HepG2 (cell line): ENCODE measurements at regions not wholly inside any gene's neighbourhood (a gene's known extent, or its start where the extent isn't known, plus 50 kb on each side); places are given as distances from the start of the nearest gene placed in this dataset.
"Not testable (repeated sequence)": the region's sequence is repeated elsewhere in the genome, so short reads cannot be mapped to it uniquely, and the experiment has no call there.

Experiments
- ATAC-seq: fragments of 200-7000 bp; cut with Tn5 transposase; 3 replicates; pipeline ENCODE4 v1.9.1; 2020; ENCODE audit warnings: mild to moderate bottlenecking, moderate library complexity
- BruUV-seq: library from RNA; stranded (reverse); fragments of 400-500 nt; replicated peaks from 2 replicates; lab custom pipeline; 2021; lab: Mats Ljungman, UMichigan
- CTCF ChIA-PET: fragments of 300-600 bp; formaldehyde crosslinking; extraction: SDS; loops from one replicate; lab custom pipeline; 2021; ENCODE audit warnings: low total read pairs, inconsistent platforms, low intra/inter-chr PET ratio; lab: Yijun Ruan, JAX
- POLR2A ChIA-PET: fragments of 350-600 bp; sonication (Branson Sonifier 250); formaldehyde crosslinking; loops from one replicate; lab custom pipeline; 2020; ENCODE audit warnings: antibody characterized with exemption, inconsistent platforms; lab: Yijun Ruan, JAX
- DNase-seq: peaks from one replicate; pipeline ENCODE4 v3.0.0-alpha.2; 2015; ENCODE audit warnings: low spot score
- FAIRE-seq: peaks from 3 replicates; lab custom pipeline; 2011; peaks lifted over from hg19 to GRCh38; lab: Jason Lieb, UNC
- H2AFZ ChIP-seq: one replicate; pipeline ENCODE4 v1.6.1; 2011; ENCODE audit warnings: low read length, inconsistent platforms
- H3K27ac ChIP-seq: fragments of 300-600 bp; 3 replicates; pipeline ENCODE4 v1.8.0; 2011; ENCODE audit warnings: mixed run types, mild to moderate bottlenecking, mixed read lengths, low read length, inconsistent platforms; ENCODE audit not compliant: insufficient read depth; ENCODE audit errors: extremely low read length
- H3K27me3 ChIP-seq, 2 experiments: fragments of 200-600 bp in 1 of 2; 2 replicates in 1 of 2; 3 replicates in 1 of 2; pipeline versions ENCODE4 v1.6.0 to v1.8.0; 2011; ENCODE audit warnings: low read length in 2 of 2, mild to moderate bottlenecking in 2 of 2, moderate library complexity in 2 of 2, inconsistent platforms in 1 of 2; ENCODE audit not compliant: insufficient read depth in 2 of 2, control insufficient read depth in 1 of 2
- H3K36me3 ChIP-seq, 2 experiments: fragments of 200-600 bp in 1 of 2; replicated peaks in 1 of 2; 2 replicates in 1 of 2; 3 replicates in 1 of 2; pipeline versions ENCODE4 v1.5.1 to v1.8.0; 2011; ENCODE audit warnings: low read length in 2 of 2, inconsistent platforms in 1 of 2; ENCODE audit not compliant: insufficient read depth in 2 of 2, control insufficient read depth in 1 of 2
- H3K4me1 ChIP-seq: 2 replicates; pipeline ENCODE4 v1.5.1; 2012; ENCODE audit warnings: low read length, inconsistent platforms; ENCODE audit not compliant: insufficient read depth
- H3K4me2 ChIP-seq: 2 replicates; pipeline ENCODE4 v1.6.0; 2011; ENCODE audit warnings: low read depth, low read length, inconsistent platforms
- H3K4me3 ChIP-seq, 3 experiments: fragments of 200-600 bp in 1 of 3; sonication (generic), shearing (Covaris generic) in 1 of 3; replicated peaks in 1 of 3; 2 replicates each; pipeline ENCODE4 v1.5.1; 2011 to 2016; ENCODE audit warnings: low read length in 3 of 3, inconsistent platforms in 2 of 3, low read depth in 2 of 3, mild to moderate bottlenecking in 2 of 3, control low read depth in 1 of 3, mixed read lengths in 1 of 3; ENCODE audit not compliant: insufficient read depth in 1 of 3
- H3K79me2 ChIP-seq: one replicate; pipeline ENCODE4 v1.6.1; 2011; ENCODE audit warnings: low read length, inconsistent platforms; ENCODE audit not compliant: insufficient read depth
- H3K9ac ChIP-seq: 2 replicates; pipeline ENCODE4 v1.6.0; 2011; ENCODE audit warnings: mild to moderate bottlenecking, low read depth, low read length, inconsistent platforms; ENCODE audit not compliant: insufficient read depth
- H3K9me3 ChIP-seq: 2 replicates; pipeline ENCODE4 v1.5.1; 2012; ENCODE audit warnings: mild to moderate bottlenecking, low read length
- H4K20me1 ChIP-seq: 2 replicates; pipeline ENCODE4 v1.6.0; 2011; ENCODE audit warnings: inconsistent platforms, mild to moderate bottlenecking, low read length, moderate library complexity; ENCODE audit not compliant: insufficient read depth
- AHR ChIP-seq: IDR thresholded peaks from 2 replicates; pipeline ENCODE4 v1.6.1; 2018; ENCODE audit warnings: missing genetic modification reagents, missing compliant biosample characterization
- CBX5 ChIP-seq: sonication (generic); formaldehyde crosslinking; IDR thresholded peaks from 2 replicates; pipeline ENCODE4 v1.4.0; 2020; ENCODE audit warnings: missing genetic modification reagents, borderline replicate concordance
- GABPB1 ChIP-seq: IDR thresholded peaks from 2 replicates; pipeline ENCODE4 v1.6.1; 2016; ENCODE audit warnings: mild to moderate bottlenecking, missing genetic modification reagents, moderate library complexity, missing compliant biosample characterization
- HOXA3 ChIP-seq: sonication (generic); formaldehyde crosslinking; IDR thresholded peaks from 2 replicates; pipeline ENCODE4 v1.5.0; 2020; ENCODE audit warnings: missing genetic modification reagents
- MATR3 ChIP-seq: sonication (generic); formaldehyde crosslinking; IDR thresholded peaks from 2 replicates; pipeline ENCODE4 v1.4.0; 2020; ENCODE audit warnings: missing genetic modification reagents
- RXRA ChIP-seq: sonication (generic); formaldehyde crosslinking; IDR thresholded peaks from 2 replicates; pipeline ENCODE4 v1.5.1; 2020; ENCODE audit warnings: missing genetic modification reagents
- ZNF768 ChIP-seq: sonication (generic); formaldehyde crosslinking; IDR thresholded peaks from 2 replicates; pipeline ENCODE4 v1.4.0; 2020; ENCODE audit warnings: missing genetic modification reagents
- whole genome bisulfite sequencing: methylation state at CpG from one replicate; pipeline ENCODE4 v1.1.6; 2017; ENCODE audit warnings: low lambda C conversion rate; 5-methylcytosine and 5-hydroxymethylcytosine counted together
- in situ Hi-C: cut with HindIII; loops from 2 replicates; pipeline ENCODE4 v1.10.0; 2017; ENCODE audit warnings: low pct_unique_long_range_greater_than_20kb; ENCODE audit not compliant: extremely low pct_ligation_motif_present
- intact Hi-C: fragments of 100-400 bp; cut with micrococcal nuclease; formaldehyde crosslinking; loops from one replicate; pipeline ENCODE4 v1.10.0; 2022; ENCODE audit not compliant: unreplicated experiment
- TF ChIP-seq, protein P1 (sequence below): sonication (generic); formaldehyde crosslinking; IDR thresholded peaks from 2 replicates; pipeline ENCODE4 v1.4.0; 2020; ENCODE audit warnings: missing genetic modification reagents

DNA sequence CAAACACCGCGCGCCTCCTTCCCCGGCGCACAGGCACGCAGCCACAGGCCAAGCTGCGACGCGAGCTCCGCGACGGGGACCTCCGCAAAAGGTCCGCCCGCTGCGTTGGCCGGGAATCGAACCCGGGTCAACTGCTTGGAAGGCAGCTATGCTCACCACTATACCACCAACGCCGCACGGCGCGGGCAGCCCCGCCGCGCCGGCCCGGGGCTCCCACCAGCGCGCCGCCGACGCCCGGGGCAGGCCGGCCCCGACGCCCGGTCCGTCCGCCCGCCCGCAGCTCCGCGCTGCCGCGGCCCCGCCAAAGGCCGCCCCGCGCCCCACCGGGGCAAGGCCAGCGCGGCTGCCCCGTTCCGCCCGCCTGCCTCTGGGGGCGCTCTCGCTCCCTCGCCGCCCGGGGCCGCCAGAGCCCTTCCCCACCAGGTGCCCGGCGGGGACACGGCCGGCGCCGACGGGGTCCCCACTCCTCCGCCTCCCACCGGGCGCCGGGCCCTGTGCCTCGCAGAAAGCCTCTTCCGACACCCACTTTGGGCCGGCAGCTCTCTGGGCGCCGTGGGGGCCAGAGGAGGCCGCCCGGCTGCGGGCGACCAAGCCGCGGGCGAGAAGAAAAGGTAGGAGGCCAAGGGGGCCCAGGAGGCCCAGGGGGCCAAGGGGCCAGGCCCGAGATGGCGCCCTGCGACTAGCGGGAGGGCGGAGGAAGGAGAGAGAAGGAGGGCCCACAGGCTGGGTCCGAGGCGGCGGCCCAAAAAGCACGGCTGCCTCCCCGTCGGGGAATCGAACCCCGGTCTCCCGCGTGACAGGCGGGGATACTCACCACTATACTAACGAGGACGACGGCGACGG, 50.2 kb upstream of the FCGR2A start:
- intact Hi-C loops, H3K9me3 ChIP-seq, in situ Hi-C loops, DNase-seq, H3K27ac ChIP-seq, BruUV-seq, CTCF ChIA-PET, H3K4me1 ChIP-seq, POLR2A ChIA-PET, H4K20me1 ChIP-seq, H3K27me3 ChIP-seq, H2AFZ ChIP-seq, H3K4me2 ChIP-seq, FAIRE-seq, H3K9ac ChIP-seq, H3K79me2 ChIP-seq, H3K36me3 ChIP-seq, H3K4me3 ChIP-seq: not testable (repeated sequence)
- peak; percentile 30 for ATAC-seq
- no CpG with 5 or more reads among the region's 107 CpGs for WGBS

DNA sequence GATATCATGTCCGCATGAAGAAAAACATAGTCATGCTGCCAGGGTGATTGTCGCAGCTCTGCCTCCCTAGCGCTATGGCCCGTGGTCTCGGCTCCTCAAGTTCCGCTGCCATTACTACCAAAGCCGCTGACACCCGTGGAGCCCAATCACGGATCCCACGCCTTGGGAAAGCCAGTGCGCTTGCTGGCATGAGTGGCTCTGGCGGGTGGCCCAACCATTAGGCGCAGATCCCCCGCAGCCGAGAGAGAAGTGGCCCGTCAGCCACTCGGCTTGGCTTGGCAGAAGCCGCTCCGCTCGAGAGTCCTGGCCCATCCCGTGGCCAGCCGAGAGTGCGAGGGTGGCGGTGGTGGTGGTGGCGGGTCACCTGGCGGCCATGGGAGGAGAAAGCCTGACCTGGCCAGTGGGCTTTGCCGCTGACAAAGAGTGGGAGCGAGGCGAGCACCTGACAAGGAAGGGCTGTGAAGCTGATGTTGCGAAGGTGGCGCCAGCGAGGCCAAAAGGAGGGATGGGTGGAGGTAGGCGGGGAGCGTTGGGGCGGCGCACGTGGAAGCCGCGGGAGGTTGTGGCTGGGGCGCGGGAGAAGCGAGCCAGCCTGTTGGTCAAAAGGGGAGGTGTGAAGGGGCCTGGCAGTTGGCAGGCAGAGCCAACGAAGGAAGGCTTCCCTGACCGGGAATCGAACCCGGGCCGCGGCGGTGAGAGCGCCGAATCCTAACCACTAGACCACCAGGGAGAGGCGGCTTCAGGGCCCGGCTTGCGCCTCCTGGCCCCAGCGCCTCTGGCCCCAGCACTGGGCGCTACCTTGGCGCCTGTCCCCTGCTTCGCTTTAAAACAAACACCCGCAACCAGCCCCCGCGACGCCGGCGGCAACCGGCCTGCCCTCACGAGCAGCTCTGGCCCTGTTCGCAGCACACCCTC, 51.0 kb upstream of the FCGR2A start:
- CTCF ChIA-PET, H2AFZ ChIP-seq, POLR2A ChIA-PET, intact Hi-C loops, DNase-seq, H3K27me3 ChIP-seq, H3K4me3 ChIP-seq, FAIRE-seq, BruUV-seq, H3K9ac ChIP-seq, H3K36me3 ChIP-seq, H3K79me2 ChIP-seq, H3K9me3 ChIP-seq, in situ Hi-C loops, H3K4me2 ChIP-seq, H4K20me1 ChIP-seq, H3K27ac ChIP-seq, H3K4me1 ChIP-seq: not testable (repeated sequence)
- peak; percentile 46; the same call in 1 of the 2 replicates for TF ChIP-seq RXRA (CRISPR knock-in tag)
- TF ChIP-seq ZNF768 (CRISPR knock-in tag) = peak; percentile 62; the same call in 1 of the 2 replicates
- peak; percentile 82; the same call in 1 of the 2 replicates for TF ChIP-seq MATR3
- TF ChIP-seq AHR (CRISPR knock-in tag) = peak; percentile 47; the same call in 1 of the 2 replicates
- TF ChIP-seq GABPB1 = peak; percentile 25; the same call in 1 of the 2 replicates
- peak; percentile 25; the same call in 1 of the 2 replicates for TF ChIP-seq HOXA3
- 0 out of 2 replicates have a peak, but pooled peaks have one; percentile 22 for TF ChIP-seq CBX5 (CRISPR knock-in tag)
- TF ChIP-seq, protein P1, sequence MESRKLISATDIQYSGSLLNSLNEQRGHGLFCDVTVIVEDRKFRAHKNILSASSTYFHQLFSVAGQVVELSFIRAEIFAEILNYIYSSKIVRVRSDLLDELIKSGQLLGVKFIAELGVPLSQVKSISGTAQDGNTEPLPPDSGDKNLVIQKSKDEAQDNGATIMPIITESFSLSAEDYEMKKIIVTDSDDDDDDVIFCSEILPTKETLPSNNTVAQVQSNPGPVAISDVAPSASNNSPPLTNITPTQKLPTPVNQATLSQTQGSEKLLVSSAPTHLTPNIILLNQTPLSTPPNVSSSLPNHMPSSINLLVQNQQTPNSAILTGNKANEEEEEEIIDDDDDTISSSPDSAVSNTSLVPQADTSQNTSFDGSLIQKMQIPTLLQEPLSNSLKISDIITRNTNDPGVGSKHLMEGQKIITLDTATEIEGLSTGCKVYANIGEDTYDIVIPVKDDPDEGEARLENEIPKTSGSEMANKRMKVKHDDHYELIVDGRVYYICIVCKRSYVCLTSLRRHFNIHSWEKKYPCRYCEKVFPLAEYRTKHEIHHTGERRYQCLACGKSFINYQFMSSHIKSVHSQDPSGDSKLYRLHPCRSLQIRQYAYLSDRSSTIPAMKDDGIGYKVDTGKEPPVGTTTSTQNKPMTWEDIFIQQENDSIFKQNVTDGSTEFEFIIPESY (CRISPR knock-in tag) = peak; percentile 89
- peak; percentile 73 for ATAC-seq
- 77% methylated on average over 17 of the region's 67 CpGs for WGBS
